ENCODE measurements at regions not wholly inside any gene's neighbourhood (a gene's known extent, or its start where the extent isn't known, plus 50 kb on each side); places are given as distances from the start of the nearest gene placed in this dataset.

- H3K4me1 ChIP-seq (ENCODE audit: control insufficient read depth in 2 of 2, insufficient read depth in 2 of 2, low read length in 1 of 2) = peaks cover 0 to 2% of the 10 kb centered on the region in 2 donors
- peaks cover 0 to 4% of the 10 kb centered on the region in 2 donors for H3K27me3 ChIP-seq (ENCODE audit: control insufficient read depth in 1 of 2, insufficient read depth in 2 of 2, low read length in 2 of 2)
- H3K27ac ChIP-seq (ENCODE audit: low read depth in 2 of 2, low read length in 1 of 2) = no peak overlapping the region
- no peak overlapping the region for H3K4me3 ChIP-seq (ENCODE audit: low read depth in 1 of 2, low read length in 2 of 2)
- H3K9me3 ChIP-seq (ENCODE audit: control insufficient read depth in 2 of 2, insufficient read depth in 1 of 2, low read depth in 1 of 2, low read length in 1 of 2) = no peaks in the 10 kb centered on the region
- H3K36me3 ChIP-seq (ENCODE audit: control insufficient read depth in 2 of 2, insufficient read depth in 2 of 2, low read length in 1 of 2) = no peaks in the 10 kb centered on the region
- WGBS, 2 donors = 69 to 78% methylated on average over 3 of the region's 3 CpGs
Observed at GRCh38 chr15:77825252-77825542, 192.5 kb upstream of the LINGO1 start.

GRCh38 chr15:77824361-77825251 is 191.9 kb upstream of the LINGO1 start:
- 73 to 78% methylated on average over 13 of the region's 13 CpGs for WGBS, 2 donors
- no peaks in the 10 kb centered on the region for H3K36me3 ChIP-seq (ENCODE audit: control insufficient read depth in 2 of 2, insufficient read depth in 2 of 2, low read length in 1 of 2)
- H3K9me3 ChIP-seq (ENCODE audit: control insufficient read depth in 2 of 2, insufficient read depth in 1 of 2, low read depth in 1 of 2, low read length in 1 of 2) = no peaks in the 10 kb centered on the region
- no peak overlapping the region for H3K27ac ChIP-seq (ENCODE audit: low read depth in 2 of 2, low read length in 1 of 2)
- peaks cover 0 to 8% of the 10 kb centered on the region in 2 donors for H3K4me1 ChIP-seq (ENCODE audit: control insufficient read depth in 2 of 2, insufficient read depth in 2 of 2, low read length in 1 of 2)
- H3K4me3 ChIP-seq (ENCODE audit: low read depth in 1 of 2, low read length in 2 of 2) = no peak overlapping the region
- peaks cover 0 to 8% of the 10 kb centered on the region in 2 donors for H3K27me3 ChIP-seq (ENCODE audit: control insufficient read depth in 1 of 2, insufficient read depth in 2 of 2, low read length in 2 of 2)

GRCh38 chr15:77823736-77824135 is 191.0 kb upstream of the LINGO1 start:
- Histone ChIP-seq H3K27ac (ENCODE audit: low read depth in 2 of 2, low read length in 1 of 2) (no peak overlapping the region), H3K36me3 (ENCODE audit: control insufficient read depth in 2 of 2, insufficient read depth in 2 of 2, low read length in 1 of 2) (no peaks in the 10 kb centered on the region), H3K4me1 (ENCODE audit: control insufficient read depth in 2 of 2, insufficient read depth in 2 of 2, low read length in 1 of 2) (peaks cover 3 to 17% of the 10 kb centered on the region in 2 donors), H3K4me3 (ENCODE audit: low read depth in 1 of 2, low read length in 2 of 2) (no peak overlapping the region), H3K9me3 (ENCODE audit: control insufficient read depth in 2 of 2, insufficient read depth in 1 of 2, low read depth in 1 of 2, low read length in 1 of 2) (no peaks in the 10 kb centered on the region), H3K27me3 (ENCODE audit: control insufficient read depth in 1 of 2, insufficient read depth in 2 of 2, low read length in 2 of 2) (peaks cover 0 to 12% of the 10 kb centered on the region in 2 donors)
- 68 to 72% methylated on average over 4 of the region's 4 CpGs for WGBS, 2 donors

GRCh38 chr15:77822631-77823230 is 190.0 kb upstream of the LINGO1 start:
- Histone ChIP-seq H3K27me3 (ENCODE audit: control insufficient read depth in 1 of 2, insufficient read depth in 2 of 2, low read length in 2 of 2) (peaks cover 3 to 21% of the 10 kb centered on the region in 2 donors), H3K9me3 (ENCODE audit: control insufficient read depth in 2 of 2, insufficient read depth in 1 of 2, low read depth in 1 of 2, low read length in 1 of 2) (no peaks in the 10 kb centered on the region), H3K4me3 (ENCODE audit: low read depth in 1 of 2, low read length in 2 of 2) (no peak overlapping the region), H3K36me3 (ENCODE audit: control insufficient read depth in 2 of 2, insufficient read depth in 2 of 2, low read length in 1 of 2) (no peaks in the 10 kb centered on the region), H3K4me1 (ENCODE audit: control insufficient read depth in 2 of 2, insufficient read depth in 2 of 2, low read length in 1 of 2) (peaks cover 8 to 22% of the 10 kb centered on the region in 2 donors), H3K27ac (ENCODE audit: low read depth in 2 of 2, low read length in 1 of 2) (no peak overlapping the region)
- WGBS, 2 donors = 68 to 69% methylated on average over 7 of the region's 7 CpGs

GRCh38 chr15:77821959-77822256 is 189.2 kb upstream of the LINGO1 start:
- H3K27me3 ChIP-seq (ENCODE audit: control insufficient read depth in 1 of 2, insufficient read depth in 2 of 2, low read length in 2 of 2) = peaks cover 4 to 21% of the 10 kb centered on the region in 2 donors
- H3K4me1 ChIP-seq (ENCODE audit: control insufficient read depth in 2 of 2, insufficient read depth in 2 of 2, low read length in 1 of 2) = peaks cover 8 to 22% of the 10 kb centered on the region in 2 donors
- no peak overlapping the region for H3K27ac ChIP-seq (ENCODE audit: low read depth in 2 of 2, low read length in 1 of 2)
- no peaks in the 10 kb centered on the region for H3K9me3 ChIP-seq (ENCODE audit: control insufficient read depth in 2 of 2, insufficient read depth in 1 of 2, low read depth in 1 of 2, low read length in 1 of 2)
- no peak overlapping the region for H3K4me3 ChIP-seq (ENCODE audit: low read depth in 1 of 2, low read length in 2 of 2)
- H3K36me3 ChIP-seq (ENCODE audit: control insufficient read depth in 2 of 2, insufficient read depth in 2 of 2, low read length in 1 of 2) = no peaks in the 10 kb centered on the region
- WGBS, 2 donors = 83 to 84% methylated on average over 2 of the region's 2 CpGs

GRCh38 chr15:77821188-77821958 is 188.7 kb upstream of the LINGO1 start:
- H3K9me3 ChIP-seq (ENCODE audit: control insufficient read depth in 2 of 2, insufficient read depth in 1 of 2, low read depth in 1 of 2, low read length in 1 of 2) = no peaks in the 10 kb centered on the region
- WGBS, 2 donors = 36 to 45% methylated on average over 12 of the region's 12 CpGs
- H3K27ac ChIP-seq (ENCODE audit: low read depth in 2 of 2, low read length in 1 of 2) = no peak overlapping the region
- H3K36me3 ChIP-seq (ENCODE audit: control insufficient read depth in 2 of 2, insufficient read depth in 2 of 2, low read length in 1 of 2) = no peaks in the 10 kb centered on the region
- H3K27me3 ChIP-seq (ENCODE audit: control insufficient read depth in 1 of 2, insufficient read depth in 2 of 2, low read length in 2 of 2) = peaks cover 7 to 23% of the 10 kb centered on the region in 2 donors
- peaks cover 8 to 22% of the 10 kb centered on the region in 2 donors for H3K4me1 ChIP-seq (ENCODE audit: control insufficient read depth in 2 of 2, insufficient read depth in 2 of 2, low read length in 1 of 2)
- H3K4me3 ChIP-seq (ENCODE audit: low read depth in 1 of 2, low read length in 2 of 2) = no peak overlapping the region

GRCh38 chr15:77819851-77820728 is 187.4 kb upstream of the LINGO1 start:
- no peaks in the 10 kb centered on the region for H3K36me3 ChIP-seq (ENCODE audit: control insufficient read depth in 2 of 2, insufficient read depth in 2 of 2, low read length in 1 of 2)
- peak overlapping the region in 1 of 2 donors; percentile 46 for H3K4me3 ChIP-seq (ENCODE audit: low read depth in 1 of 2, low read length in 2 of 2)
- WGBS, 2 donors = 1% methylated on average over 77 to 89 of the region's 89 CpGs
- peaks cover 8 to 22% of the 10 kb centered on the region in 2 donors for H3K4me1 ChIP-seq (ENCODE audit: control insufficient read depth in 2 of 2, insufficient read depth in 2 of 2, low read length in 1 of 2)
- peaks cover 10 to 23% of the 10 kb centered on the region in 2 donors for H3K27me3 ChIP-seq (ENCODE audit: control insufficient read depth in 1 of 2, insufficient read depth in 2 of 2, low read length in 2 of 2)
- no peaks in the 10 kb centered on the region for H3K9me3 ChIP-seq (ENCODE audit: control insufficient read depth in 2 of 2, insufficient read depth in 1 of 2, low read depth in 1 of 2, low read length in 1 of 2)
- no peak overlapping the region for H3K27ac ChIP-seq (ENCODE audit: low read depth in 2 of 2, low read length in 1 of 2)

GRCh38 chr15:77819048-77819850 is 186.5 kb upstream of the LINGO1 start:
- 1% methylated on average over 77 to 120 of the region's 120 CpGs for WGBS, 2 donors
- Histone ChIP-seq H3K27me3 (ENCODE audit: control insufficient read depth in 1 of 2, insufficient read depth in 2 of 2, low read length in 2 of 2) (peaks cover 10 to 23% of the 10 kb centered on the region in 2 donors), H3K4me1 (ENCODE audit: control insufficient read depth in 2 of 2, insufficient read depth in 2 of 2, low read length in 1 of 2) (peaks cover 8 to 22% of the 10 kb centered on the region in 2 donors), H3K36me3 (ENCODE audit: control insufficient read depth in 2 of 2, insufficient read depth in 2 of 2, low read length in 1 of 2) (no peaks in the 10 kb centered on the region), H3K4me3 (ENCODE audit: low read depth in 1 of 2, low read length in 2 of 2) (peak overlapping the region; percentile 38 to 46), H3K9me3 (ENCODE audit: control insufficient read depth in 2 of 2, insufficient read depth in 1 of 2, low read depth in 1 of 2, low read length in 1 of 2) (no peaks in the 10 kb centered on the region), H3K27ac (ENCODE audit: low read depth in 2 of 2, low read length in 1 of 2) (no peak overlapping the region)

All from esophagus (tissue), 2 donors.